ENCODE measurements at regions not wholly inside any gene's neighbourhood (a gene's known extent, or its start where the extent isn't known, plus 50 kb on each side); places are given as distances from the start of the nearest gene placed in this dataset.

DNA sequence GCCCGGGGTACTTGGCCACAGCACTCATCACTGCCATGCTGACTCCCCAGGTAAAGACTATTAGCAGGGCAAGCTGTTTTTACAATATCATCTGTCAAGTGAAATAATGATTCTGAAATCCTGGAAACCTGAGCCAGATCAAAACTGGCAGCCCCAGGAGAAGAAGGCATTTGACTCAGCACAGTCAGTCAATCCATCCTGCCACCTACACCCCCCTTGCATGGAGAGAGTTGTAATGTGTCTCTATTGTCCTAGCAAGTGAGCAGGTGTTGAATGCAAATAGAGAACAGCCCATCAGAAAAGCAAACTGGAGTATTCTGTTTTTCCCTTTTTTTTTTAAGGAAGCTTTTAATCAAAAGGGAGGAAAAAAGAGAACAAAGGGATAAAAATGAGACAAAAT is 291.2 kb downstream of the BRINP1 start:
- TF ChIP-seq, protein P1, sequence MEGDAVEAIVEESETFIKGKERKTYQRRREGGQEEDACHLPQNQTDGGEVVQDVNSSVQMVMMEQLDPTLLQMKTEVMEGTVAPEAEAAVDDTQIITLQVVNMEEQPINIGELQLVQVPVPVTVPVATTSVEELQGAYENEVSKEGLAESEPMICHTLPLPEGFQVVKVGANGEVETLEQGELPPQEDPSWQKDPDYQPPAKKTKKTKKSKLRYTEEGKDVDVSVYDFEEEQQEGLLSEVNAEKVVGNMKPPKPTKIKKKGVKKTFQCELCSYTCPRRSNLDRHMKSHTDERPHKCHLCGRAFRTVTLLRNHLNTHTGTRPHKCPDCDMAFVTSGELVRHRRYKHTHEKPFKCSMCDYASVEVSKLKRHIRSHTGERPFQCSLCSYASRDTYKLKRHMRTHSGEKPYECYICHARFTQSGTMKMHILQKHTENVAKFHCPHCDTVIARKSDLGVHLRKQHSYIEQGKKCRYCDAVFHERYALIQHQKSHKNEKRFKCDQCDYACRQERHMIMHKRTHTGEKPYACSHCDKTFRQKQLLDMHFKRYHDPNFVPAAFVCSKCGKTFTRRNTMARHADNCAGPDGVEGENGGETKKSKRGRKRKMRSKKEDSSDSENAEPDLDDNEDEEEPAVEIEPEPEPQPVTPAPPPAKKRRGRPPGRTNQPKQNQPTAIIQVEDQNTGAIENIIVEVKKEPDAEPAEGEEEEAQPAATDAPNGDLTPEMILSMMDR (IDR thresholded peaks at IDR 0.05; ENCODE audit: low read depth, low read length, missing control alignments): no peak
- DNase-seq (ENCODE audit: low read depth): no peak
- no peak overlapping the region for H3K4me3 ChIP-seq (ENCODE audit: low read depth, low read length)
- in situ Hi-C loops (cut with HindIII; ENCODE audit: low sequenced_read_pairs): no loop called here

DNA sequence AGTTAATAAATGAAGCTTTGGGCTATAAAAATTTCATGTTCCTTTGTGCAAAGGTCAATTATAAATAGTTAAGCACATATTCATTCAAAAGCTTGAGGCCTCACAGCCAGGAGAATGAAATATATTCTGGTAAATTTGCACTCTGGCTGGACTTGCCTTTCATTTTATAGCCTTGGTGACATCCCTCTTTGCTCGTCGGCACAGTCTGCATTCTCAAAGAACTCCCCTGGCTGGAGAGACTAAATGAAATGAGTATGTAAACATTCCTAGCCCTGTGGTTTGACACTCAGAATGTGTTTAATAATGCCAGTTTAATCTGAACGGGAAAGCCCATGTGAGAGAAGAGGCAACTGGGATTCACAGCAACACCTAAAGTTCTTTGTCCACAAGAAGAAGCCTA is 285.6 kb downstream of the BRINP1 start:
- in situ Hi-C loops (cut with HindIII; ENCODE audit: low sequenced_read_pairs): no loop called here
- no peak overlapping the region for H3K4me3 ChIP-seq (ENCODE audit: low read depth, low read length)
- no peak for DNase-seq (ENCODE audit: low read depth)
- TF ChIP-seq, protein P1 (IDR thresholded peaks at IDR 0.05; ENCODE audit: low read depth, low read length, missing control alignments): no peak

DNA sequence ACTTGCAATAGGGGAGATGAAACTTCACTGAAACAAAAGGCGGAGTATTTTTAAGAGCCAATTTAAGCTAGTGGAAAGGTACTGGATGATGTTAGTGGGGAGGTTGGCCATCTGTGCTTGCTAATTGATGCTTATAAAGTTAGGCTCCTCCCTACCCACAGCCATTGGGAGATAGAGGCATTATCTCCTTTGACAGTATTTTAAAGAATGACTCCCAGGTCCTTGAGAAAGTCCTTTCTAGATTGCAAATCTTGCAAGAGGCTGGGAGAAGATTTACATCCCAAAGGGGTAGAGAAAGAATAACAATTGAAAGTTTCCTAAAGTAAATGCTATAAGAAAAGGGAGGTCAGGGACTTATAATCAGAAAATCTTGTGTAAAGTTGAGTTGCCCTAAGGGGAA is 282.6 kb downstream of the BRINP1 start:
- TF ChIP-seq, protein P1 (IDR thresholded peaks at IDR 0.05; ENCODE audit: low read depth, low read length, missing control alignments): no peak
- H3K4me3 ChIP-seq (ENCODE audit: low read depth, low read length): no peak overlapping the region
- DNase-seq (ENCODE audit: low read depth): no peak
- in situ Hi-C loops (cut with HindIII; ENCODE audit: low sequenced_read_pairs): no loop called here

DNA sequence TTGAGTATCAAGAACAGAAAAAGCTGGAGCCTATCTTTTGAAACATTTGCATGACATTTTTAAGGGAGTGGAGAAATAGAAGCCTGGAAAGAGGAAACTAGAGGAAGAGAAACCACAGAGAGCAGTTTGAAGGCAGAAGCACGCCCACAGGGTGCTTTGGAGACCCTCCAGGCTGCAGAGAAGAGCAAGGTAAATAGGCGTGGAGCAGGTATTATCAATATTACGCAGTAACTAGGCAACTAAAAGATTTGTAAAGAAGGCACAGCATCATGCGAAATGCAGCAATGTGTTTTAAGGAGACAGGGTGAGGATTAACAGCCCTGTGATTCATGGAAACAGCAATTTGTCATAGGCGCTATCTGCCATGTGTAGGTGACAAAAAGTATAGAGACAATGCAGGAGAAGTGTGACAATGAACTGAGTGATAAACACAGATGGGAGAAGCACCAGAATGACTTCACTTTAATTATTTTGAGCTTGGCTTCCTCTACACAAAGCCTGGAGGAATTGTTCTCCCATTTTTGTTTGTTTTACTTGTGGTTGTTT is 281.2 kb downstream of the BRINP1 start:
- no peak overlapping the region for H3K4me3 ChIP-seq (ENCODE audit: low read depth, low read length)
- no peak for DNase-seq (ENCODE audit: low read depth)
- in situ Hi-C loops (cut with HindIII; ENCODE audit: low sequenced_read_pairs): no loop called here
- TF ChIP-seq, protein P1 (IDR thresholded peaks at IDR 0.05; ENCODE audit: low read depth, low read length, missing control alignments): no peak

DNA sequence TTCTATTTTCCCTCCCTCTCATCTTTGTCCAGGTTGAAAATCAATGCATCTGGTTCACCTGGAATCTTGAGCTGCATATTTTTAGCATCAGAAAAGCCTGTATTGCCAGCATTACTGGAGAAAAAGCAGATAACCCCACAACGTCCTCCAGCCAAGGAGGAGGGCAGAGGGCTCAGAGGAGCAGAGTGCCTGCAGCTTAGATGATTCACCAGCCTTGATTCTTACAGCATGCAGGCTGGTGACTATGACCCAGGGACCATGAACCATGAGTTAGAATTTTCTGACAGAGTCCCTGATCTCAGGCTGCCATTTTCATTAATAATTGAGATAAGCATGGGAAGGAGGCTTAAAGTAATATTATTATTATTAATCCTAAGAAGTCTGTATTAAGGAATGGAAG is 278.2 kb downstream of the BRINP1 start:
- in situ Hi-C loops (cut with HindIII; ENCODE audit: low sequenced_read_pairs): no loop called here
- no peak for DNase-seq (ENCODE audit: low read depth)
- no peak overlapping the region for H3K4me3 ChIP-seq (ENCODE audit: low read depth, low read length)
- TF ChIP-seq, protein P1 (IDR thresholded peaks at IDR 0.05; ENCODE audit: low read depth, low read length, missing control alignments): no peak

DNA sequence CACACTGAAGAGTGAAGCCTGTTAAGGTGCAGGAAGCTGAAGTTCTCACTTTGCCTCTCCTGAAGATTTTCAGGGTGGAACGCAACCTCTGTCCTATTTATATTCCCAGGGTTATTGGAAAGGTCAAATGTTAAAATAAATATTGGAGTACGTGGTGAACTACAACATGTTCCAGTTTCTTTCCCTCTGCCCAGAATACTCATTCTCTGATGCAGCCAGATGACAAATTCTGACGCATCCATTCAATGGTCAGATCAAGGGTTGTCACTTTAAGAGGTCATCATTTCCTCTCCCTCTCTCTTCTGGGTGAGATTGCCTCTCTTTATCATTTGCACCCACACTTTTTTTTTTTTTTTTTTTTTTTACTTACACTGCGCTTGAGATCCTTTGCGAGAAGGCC is 277.1 kb downstream of the BRINP1 start:
- TF ChIP-seq, protein P1 (IDR thresholded peaks at IDR 0.05; ENCODE audit: low read depth, low read length, missing control alignments): no peak
- in situ Hi-C loops (cut with HindIII; ENCODE audit: low sequenced_read_pairs): no loop called here
- no peak for DNase-seq (ENCODE audit: low read depth)
- H3K4me3 ChIP-seq (ENCODE audit: low read depth, low read length): no peak overlapping the region

DNA sequence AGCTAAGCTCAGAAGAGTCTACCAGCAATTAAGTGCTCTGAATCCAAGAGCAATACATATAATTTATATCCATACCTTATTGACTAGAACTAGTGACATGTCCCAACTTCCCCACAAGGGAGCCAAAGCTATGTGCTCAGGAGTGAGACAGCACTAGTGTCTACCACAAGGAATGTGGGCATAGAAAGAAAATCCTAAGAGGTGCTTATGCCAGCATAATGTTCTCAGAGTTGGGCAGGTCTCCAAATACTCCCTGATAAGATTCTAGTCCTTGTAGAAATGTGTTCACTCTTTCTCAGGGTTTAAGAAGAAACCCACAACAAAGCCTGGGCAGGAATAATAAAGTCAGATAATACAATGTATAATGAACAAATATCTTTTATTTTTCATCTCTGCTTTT is 275.1 kb downstream of the BRINP1 start:
- DNase-seq (ENCODE audit: low read depth): no peak
- H3K4me3 ChIP-seq (ENCODE audit: low read depth, low read length): no peak overlapping the region
- in situ Hi-C loops (cut with HindIII; ENCODE audit: low sequenced_read_pairs): no loop called here
- TF ChIP-seq, protein P1 (IDR thresholded peaks at IDR 0.05; ENCODE audit: low read depth, low read length, missing control alignments): no peak
